ENCODE measurements at regions not wholly inside any gene's neighbourhood (a gene's known extent, or its start where the extent isn't known, plus 50 kb on each side); places are given as distances from the start of the nearest gene placed in this dataset.
A peak's percentile ranks its signal among the peaks of the same experiment; 100 is the strongest.

GRCh38 chr9:105024529-105024928 lies 96.6 kb upstream of the ABCA1 start:
- DNase-seq, result no peak

- no peak for DNase-seq
These were observed 98.5 kb upstream of the ABCA1 start for GRCh38 chr9:105026451-105026850.

GRCh38 chr9:105027084-105027483 lies 99.1 kb upstream of the ABCA1 start:
- DNase-seq, result no peak

- no peak for DNase-seq
These were observed 102.3 kb upstream of the ABCA1 start for GRCh38 chr9:105030285-105030684.

GRCh38 chr9:105037139-105037538 lies 109.2 kb upstream of the ABCA1 start:
- no peak for DNase-seq

- DNase-seq, result no peak
These were observed 110.1 kb upstream of the ABCA1 start for GRCh38 chr9:105038051-105038450.

GRCh38 chr9:105039175-105039799 lies 111.3 kb upstream of the ABCA1 start:
- DNase-seq, result no peak

GRCh38 chr9:105043370-105043936 lies 115.5 kb upstream of the ABCA1 start:
- DNase-seq, result no peak

GRCh38 chr9:105044518-105044917 lies 116.6 kb upstream of the ABCA1 start:
- no peak for DNase-seq

GRCh38 chr9:105046907-105047741 lies 119.2 kb upstream of the ABCA1 start:
- DNase-seq, result no peak

- no peak for DNase-seq
These were observed 119.7 kb upstream of the ABCA1 start for GRCh38 chr9:105047742-105048041.

GRCh38 chr9:105048331-105048730 lies 120.4 kb upstream of the ABCA1 start:
- no peak for DNase-seq

GRCh38 chr9:105050296-105050695 lies 122.3 kb upstream of the ABCA1 start:
- DNase-seq, result no peak

- no peak for DNase-seq
These were observed 123.9 kb upstream of the ABCA1 start for GRCh38 chr9:105051897-105052296.

- DNase-seq, result no peak
These were observed 124.4 kb upstream of the ABCA1 start for GRCh38 chr9:105052346-105052745.

GRCh38 chr9:105053209-105053652 lies 125.3 kb upstream of the ABCA1 start:
- DNase-seq, result no peak

- DNase-seq, result no peak
These were observed 126.5 kb upstream of the ABCA1 start for GRCh38 chr9:105054491-105054890.

GRCh38 chr9:105055917-105056316 lies 128.0 kb upstream of the ABCA1 start:
- no peak for DNase-seq

GRCh38 chr9:105057551-105057950 lies 129.6 kb upstream of the ABCA1 start:
- DNase-seq, result no peak

- no peak for DNase-seq
These were observed 131.3 kb upstream of the ABCA1 start for GRCh38 chr9:105059252-105059651.

GRCh38 chr9:105062222-105062855 lies 134.4 kb upstream of the ABCA1 start:
- peak; percentile 5 to 8 for DNase-seq

GRCh38 chr9:105064248-105065097 lies 136.5 kb upstream of the ABCA1 start:
- peak; percentile 29 to 55 for DNase-seq
